ENCODE measurements at regions not wholly inside any gene's neighbourhood (a gene's known extent, or its start where the extent isn't known, plus 50 kb on each side); places are given as distances from the start of the nearest gene placed in this dataset.
"Not testable (repeated sequence)": the region's sequence is repeated elsewhere in the genome, so short reads cannot be mapped to it uniquely, and the experiment has no call there.

DNA sequence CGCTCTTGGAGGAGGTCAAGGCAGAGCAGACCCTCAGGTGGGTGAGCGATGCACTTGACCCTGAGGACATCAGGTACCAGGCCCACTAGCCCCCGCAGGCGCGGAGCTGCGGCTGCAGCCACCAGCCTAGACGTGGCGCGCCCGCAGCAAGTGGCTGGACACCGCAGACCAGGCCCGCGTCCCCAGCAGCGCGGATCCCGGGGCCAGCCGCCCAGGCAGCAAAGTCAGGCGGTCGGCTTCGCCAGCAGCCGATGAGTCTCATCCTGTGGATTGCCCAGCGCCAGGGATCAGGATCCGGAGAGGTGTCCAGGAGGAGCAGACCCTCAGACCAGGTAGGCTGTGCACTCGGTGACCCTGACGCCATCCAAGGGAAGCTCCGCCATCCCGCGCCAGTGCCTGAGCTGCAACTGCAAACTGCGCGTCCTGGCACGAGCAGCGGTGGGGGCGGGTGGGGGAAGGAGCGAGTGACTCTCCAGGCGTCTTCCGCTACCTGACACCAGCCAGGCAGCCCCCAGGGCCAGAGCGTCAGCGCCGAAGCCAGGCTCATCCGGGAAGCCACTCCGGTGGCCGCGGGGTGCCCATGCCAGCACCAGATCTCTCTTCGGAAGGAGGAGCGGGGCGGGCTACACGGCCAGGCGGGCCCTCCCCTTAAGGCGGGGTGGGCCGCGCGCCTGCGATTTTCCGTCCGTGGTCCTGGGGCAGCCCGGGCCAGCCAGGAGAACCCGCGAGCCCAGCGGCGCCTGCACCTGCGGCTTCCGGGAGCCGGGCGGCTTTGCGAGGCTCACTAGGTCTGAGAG, 92.6 kb upstream of the THOC3 start:
- not testable (repeated sequence) for DNase-seq

DNA sequence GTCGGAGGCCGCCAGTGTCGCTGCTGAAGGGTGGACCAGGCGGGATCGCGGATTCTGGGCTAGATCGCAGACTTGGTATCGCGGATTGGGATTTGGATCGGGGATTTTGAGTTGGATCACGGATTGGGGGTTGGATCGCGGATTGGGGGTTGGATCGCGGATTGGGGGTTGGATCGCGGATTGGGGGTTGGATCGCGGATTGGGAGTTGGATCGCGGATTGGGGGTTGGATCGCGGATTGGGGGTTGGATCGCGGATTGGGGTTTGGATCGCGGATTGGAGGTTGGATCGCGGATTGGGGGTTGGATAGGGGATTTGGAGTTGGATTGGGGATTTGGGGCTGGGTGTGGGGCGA, 93.1 kb upstream of the THOC3 start:
- DNase-seq: not testable (repeated sequence)

DNA sequence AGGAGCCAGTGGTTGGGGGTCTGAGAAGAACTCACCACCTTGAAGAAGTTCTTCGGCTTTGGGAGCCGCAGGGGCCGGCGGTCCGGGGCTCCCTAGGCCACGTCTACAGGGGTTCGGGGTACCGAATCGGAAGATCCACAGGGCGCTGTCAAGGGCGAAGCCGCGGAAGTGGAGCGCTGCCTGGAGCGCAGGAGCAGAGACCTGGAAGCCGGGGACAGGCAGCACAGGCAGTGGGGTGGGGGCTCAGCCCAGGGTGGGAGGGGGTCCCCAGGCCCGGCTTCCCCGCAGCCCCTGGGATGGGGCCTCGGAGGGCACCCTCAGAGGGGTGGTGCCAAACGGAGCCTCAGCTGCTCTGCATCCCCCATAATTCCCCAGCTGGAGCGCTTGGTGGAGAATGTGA, 93.5 kb upstream of the THOC3 start:
- not testable (repeated sequence) for DNase-seq

DNA sequence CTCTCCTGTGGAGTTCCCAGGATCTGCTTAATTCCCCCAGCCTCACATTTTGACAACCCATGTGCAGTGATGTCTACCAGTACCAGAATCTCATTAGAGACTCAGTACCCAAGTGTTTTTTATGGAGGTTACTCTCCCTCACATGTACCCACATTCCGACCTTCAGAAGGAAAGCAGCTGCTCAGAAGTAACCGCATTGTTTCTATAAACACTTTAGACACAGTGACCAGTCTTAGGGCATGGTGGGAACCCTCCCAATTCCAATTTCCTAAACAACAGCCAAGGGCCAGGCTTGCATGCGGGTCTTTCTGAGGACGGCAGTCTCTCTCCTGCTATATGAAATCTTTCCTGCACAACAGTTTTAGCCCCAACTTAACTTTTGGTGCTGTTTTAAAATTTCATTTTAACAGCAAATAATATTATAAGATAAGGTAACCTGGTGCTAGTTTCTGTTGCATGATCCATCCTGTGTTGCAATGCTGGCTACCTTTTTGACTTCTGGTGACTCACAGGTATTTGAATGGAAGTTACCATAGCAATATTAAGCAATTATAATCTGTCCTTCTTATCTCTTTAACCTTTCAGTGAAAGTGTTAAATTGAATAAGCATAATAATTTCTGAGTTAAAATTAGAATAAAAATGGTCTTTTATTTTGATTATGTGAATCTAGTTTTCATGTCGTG, 98.3 kb upstream of the THOC3 start:
- DNase-seq: not testable (repeated sequence)

DNA sequence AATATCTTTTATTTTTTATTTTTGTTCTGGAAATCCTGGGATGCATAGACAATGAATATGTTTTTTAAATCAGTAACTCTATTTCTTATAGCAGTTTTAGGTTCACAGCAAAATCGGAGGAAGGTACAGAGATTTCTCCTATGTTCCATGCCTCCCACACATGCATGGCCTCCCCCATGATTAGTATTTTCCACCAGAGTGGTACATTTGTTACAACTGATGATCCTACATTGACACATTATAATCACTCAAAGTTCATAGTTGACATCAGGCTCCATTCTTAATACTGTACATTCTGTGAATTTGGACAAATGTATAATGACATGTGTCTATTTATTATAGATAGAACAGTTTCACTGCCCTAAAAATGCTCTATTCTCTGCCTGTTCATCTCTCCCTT, 99.0 kb upstream of the THOC3 start:
- DNase-seq: not testable (repeated sequence)

DNA sequence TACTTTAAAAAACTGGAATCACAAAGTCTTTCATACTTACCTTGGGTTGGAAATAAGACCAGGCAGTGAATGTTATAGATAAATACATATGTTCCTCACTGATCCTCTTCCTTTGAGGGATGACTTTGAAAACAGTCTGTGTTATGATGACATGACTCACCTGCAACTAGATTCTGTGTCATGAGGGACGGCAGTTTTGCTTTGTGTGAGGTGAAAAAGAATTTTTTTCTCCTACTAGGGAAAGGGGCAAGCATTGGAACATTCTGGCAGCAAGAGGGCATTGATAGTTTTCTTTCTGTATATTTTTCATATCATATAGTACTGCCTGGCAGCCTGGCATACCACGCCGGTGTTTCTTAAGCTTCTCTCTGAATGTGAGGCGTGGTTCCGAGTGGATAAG, 99.8 kb upstream of the THOC3 start:
- not testable (repeated sequence) for DNase-seq

DNA sequence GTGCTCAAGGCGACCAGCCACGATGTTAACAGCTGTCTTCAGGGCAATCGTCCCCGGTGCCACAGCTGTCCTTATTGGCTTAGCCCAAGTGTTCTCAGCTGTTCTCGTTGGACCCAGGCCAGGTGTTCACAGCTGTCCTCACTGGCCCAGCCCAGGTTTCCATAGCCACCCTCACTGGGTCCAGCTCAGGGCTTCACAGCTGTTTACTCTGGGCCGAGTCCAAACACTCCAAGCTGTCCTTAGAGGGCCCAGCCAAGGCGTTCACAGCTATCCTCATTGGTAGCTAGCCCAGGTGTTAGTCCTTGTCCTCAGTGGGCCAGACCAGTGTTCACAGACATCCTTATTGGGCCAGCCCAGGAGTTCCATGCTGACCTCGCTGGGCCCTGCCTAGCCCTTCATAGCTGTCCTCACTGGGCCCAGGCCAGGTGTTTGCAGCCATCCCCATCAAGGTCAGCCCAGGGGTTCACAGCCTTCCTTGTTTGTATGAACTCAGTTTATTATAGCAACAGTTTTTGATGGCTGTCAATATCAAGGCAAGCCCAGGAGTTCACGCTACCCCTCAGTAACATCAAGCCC, 106.0 kb upstream of the THOC3 start:
- not testable (repeated sequence) for DNase-seq

DNA sequence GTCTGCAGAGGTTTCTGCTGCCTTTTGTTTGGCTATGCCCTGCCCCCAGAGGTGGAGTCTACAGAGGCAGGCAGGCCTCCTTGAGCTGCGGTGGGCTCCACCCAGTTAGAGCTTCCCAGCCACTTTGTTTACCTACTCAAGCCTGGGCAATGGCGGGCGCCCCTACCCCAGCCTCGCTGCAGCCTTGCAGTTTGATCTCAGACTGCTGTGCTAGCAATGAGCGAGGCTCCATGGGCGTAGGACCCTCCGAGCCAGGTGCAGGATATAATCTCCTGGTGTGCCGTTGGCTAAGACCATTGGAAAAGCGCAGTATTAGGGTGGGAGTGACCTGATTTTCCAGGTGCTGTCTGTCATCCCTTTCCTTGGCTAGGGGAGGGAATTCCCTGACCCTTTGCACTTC, 115.6 kb upstream of the THOC3 start:
- not testable (repeated sequence) for DNase-seq

DNA sequence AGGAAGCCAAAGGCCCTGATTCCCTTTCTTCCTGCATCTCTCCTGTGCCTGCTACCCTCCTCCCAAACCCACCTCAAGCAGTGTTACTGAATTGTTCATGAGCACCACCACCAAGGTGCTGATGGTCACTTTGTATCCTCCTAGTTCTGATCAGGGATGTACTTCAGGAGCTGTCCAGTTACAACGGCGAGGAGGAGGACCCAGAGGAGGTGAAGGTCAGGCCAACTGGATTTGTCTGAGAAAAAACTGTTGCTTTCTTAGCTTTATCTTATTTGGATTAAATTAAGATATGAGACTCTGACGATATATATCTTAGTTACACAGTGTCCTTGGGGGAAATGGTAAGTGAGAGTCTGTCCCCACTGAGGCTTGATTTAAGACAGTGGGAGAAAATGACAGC, 135.0 kb upstream of the THOC3 start:
- not testable (repeated sequence) for DNase-seq

DNA sequence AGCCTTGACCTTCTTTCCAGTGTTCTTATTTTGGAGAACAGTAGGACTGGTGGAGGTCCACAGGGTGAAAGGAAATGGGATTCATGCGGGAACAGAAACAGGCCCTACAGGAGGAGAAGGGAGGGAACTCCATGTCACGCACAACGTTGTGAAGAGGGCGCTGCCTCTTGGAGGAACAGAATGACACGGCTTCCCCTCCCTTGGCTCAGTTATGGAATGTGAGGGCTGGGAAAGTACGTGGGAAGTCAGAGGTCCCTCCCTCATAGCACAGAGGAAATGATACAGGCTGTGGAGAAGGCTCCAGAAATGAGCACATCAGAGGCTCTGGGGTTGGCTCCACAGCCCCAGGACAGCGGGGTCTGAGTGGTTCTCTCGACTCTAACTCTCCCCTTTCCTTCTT, 125.3 kb upstream of the SIMC1 start:
- not testable (repeated sequence) for DNase-seq

DNA sequence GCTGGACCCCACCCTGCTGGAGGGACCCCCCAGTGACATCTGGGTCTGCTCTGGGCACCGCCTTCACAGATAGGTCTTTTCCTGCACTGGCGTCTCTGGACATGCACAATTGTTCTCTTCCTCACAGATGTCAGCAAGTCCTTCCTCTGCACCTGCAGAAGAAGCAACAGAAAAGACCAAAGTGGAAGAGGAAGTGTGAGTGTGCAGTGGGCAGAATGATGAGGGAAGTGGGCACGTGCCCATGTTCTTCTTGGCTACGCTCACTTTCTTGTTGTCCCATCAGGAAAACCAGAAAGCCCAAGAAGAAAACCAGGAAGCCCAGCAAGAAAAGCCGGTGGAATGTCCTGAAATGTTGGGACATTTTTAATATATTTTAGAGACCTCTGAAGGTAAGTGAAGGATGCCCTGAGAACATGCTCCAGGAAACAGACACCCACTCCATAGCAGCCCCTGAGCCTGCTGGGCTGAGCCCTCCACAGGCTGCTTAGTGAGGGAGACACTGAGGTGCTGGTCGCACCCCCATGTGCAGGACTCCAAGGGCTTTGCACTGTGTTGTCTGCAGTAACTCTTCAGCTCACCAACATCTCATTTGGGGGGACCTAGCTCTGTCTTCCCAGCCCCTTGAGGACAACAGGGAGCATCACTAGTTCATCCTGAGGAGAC, 124.4 kb upstream of the SIMC1 start:
- not testable (repeated sequence) for DNase-seq

DNA sequence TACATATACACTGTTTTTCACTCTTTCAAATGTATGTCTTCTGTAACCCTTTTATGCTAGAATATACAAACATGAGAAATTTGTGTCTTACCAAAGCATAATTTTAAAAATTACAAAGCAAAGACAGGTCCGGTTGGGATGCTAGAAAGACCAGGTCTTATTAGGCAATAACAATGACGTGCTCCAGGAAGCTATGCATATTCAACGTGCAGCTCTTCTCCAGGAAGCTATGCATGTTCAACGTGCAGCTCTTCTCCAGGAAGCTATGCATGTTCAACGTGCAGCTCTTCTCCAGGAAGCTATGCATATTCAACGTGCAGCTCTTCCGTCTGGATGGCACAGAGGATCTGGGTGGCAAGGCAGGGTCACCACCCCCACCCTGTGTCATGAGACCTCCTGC, 123.4 kb upstream of the SIMC1 start:
- DNase-seq: not testable (repeated sequence)

DNA sequence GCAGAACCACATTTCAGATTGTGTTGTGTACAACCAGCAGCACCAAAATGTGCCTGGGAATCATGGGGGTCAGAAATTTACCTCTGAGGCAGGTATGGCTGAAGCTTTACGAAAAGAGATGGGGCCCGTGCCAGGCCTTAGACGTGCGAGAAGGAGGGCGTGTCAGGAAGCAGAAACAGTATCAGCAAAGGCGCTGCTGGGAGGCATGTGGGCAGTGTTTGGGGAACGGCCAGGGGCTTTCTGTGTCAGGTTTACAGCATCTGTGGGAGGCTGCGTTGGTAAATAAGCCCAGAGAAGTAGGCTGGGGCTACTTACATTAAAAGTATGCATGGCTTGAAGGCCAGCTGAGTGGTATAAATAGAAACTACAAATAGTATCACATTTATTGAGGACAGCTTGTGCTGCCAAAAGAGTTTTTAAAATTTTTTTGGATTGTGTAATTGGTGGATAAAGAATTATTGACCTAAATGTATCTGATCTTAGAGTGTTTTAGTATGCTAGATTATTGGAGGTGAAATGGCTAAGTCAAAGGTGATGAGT, 120.5 kb upstream of the SIMC1 start:
- DNase-seq: not testable (repeated sequence)

DNA sequence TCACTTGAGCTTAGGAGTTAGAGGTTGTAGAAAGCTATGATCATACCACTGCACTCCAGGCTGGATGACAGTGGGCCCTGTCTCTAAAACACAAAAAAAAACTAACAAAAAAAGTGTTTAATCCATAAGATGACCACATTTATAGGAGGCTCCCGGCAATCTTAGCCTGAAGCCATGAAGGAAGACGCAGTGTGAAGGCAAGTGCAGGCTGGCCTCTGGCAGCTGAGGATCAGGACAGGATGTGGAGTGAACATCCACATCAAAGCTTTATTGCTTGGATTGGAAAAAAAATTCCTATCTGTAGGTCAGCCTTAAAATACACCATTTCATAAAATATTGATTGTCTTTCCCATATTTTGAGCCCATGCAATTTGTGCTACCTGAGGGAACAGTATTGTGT, 115.9 kb upstream of the SIMC1 start:
- not testable (repeated sequence) for DNase-seq

DNA sequence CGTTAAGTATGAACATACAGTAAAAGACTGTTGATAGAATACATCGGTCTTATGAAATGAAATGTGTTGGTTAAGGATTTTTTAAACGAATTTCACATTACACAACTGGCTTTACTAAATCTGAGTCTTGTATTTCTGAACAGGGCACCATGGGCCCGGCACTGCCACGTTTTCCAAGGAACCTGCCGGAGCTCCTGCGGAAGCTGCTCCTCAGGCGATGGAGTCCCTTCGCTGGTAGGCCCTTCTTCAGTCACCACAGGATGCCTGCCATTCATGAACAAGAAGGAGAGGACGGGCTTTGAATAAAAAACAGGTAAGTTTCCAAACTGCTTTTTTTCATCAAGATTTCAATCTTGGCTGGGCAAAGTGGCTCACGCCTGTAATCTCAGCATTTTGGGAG, 114.1 kb upstream of the SIMC1 start:
- DNase-seq: not testable (repeated sequence)

DNA sequence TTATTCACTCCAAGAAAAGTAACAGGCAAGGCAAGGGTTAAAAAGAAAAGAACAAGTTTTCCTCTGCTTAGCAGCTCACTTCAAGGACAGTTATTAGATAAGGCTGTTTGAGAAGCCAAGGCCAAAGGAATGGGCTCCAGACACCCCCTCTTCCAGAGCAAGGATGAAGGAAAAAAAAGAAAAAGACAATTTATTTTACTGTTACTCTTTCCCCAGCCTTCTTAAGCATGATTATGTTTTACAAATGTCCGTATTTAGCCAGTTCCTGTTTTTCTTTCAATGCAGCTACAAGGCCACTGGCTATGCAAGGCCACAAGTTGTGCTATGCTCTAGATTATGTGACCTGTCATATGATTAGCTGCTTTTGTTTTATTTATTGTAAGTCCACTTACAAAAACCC, 106.5 kb upstream of the SIMC1 start:
- DNase-seq: no peak

DNA sequence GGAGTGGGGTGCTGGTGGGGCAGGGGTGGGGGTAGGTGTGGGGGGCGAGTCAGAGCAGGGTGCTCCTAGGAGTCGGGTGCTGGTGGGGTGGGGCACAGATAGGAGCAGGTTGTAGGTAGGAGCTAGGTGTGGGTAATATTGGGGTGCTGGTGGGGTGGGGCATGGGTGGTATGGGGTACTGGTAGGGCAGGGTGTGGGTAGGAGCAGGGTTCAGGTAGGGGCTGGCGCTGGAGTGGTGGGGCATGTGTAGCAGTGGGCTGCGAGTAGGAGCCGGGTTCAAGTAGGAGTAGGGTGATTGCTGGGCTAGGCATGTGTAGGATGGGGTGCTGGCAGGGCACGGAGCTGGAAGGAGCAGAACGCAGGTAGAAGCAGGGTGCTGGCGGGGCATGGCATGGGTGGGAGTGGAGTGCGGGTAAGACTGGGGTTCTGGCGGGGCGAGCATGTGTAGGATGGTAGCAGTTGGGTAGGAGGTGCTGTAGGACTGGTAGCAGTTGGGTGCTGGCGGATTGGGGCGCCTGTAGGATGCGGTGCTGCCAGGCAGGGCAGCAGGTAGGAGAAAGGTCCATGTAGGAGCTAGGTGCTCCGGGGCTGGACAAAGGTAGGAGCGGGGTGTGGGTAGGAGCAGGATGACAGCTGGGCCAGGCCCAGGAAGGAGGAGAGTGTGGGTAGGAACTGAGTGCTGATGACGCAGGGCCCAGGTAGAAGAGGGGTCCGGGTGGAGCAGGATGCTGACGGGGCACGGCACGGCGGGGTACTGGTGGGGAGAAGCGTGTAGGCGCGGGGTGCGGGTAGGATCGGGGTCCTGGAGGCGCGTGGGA, 105.5 kb upstream of the SIMC1 start:
- DNase-seq: peak in 1 of 58 donors; percentile 23

DNA sequence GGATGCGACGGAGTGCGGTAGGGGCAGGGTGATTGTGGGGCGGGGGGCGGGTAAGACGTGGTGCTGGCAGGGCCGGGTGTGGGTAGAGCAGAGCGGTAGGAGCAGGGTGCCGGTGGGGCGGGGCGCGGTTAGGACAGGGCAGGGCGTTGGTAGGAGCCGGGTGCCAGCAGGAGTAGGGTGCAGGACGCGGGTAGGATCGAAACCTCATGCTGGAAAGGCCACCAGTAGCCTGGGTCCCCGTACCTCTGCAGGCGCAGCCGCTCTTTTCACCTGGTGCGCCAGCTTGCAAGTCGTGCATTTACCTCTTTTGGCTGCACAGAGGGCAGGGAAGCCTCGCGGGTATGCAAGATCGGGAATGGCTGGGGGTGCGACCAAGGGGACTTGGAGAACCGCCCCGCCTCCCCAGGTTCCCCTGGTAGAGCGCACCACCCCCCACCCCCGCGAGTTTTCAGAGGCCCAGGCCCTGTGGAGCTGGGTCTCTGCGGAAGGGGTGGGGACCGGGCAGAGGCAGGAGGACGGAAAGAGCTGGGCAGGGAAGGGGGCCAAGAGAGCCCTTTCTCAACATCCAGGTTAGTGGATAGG, 104.8 kb upstream of the SIMC1 start:
- DNase-seq: peak in 1 of 58 donors; percentile 23

DNA sequence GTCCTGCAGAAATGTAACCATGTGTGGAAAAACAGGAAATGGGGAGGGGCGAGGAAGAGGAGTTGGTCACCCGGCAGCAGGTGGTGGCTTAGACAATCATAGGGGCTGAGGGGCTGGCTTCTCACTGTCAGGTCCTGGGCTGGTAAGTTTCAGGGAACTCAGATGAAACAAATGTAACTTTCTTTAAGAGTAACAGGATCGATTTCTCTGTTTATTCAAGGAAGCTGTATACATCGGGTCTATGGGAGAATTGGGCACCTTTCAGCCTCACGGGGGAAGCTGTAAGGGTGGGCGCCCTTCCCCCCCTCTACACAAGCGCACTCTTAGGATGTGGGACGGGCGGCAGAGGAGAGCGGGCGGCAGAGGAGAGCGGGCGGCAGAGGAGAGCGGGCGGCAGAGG, 104.3 kb upstream of the SIMC1 start:
- DNase-seq: no peak

DNA sequence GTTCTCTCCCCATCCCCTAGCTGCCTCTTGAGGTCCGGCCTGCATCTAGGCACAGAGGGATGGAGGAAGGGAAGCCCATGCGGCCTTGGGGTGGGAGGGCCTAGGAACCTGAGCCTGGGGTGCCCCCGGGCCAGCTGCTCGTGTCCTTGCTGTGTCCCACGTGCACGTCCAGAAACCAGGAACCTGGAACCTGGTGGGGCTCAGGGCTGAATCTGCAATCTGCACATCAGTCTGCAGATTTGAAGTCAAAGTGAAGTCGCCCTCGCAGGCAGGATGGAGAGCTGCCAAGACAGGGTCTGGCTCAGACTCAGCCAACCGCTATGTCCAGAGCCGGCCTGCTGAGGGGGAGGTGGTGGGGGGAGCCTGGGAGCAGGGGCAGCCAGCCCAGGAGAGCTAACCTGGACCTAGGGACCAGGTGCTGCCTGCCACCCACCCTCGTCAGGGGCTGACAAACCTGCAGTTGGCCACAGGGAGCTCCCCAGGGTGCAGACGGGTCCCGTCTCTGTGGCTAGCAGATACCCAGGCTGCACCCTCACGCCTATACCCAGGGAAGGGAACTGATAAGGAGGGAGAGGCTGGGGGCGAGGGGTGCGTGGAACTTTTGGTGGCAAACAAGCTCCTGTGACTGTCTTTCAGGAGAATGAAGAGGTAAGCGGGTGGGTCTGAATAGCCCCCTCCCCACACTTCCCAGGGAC, 103.5 kb upstream of the SIMC1 start:
- DNase-seq: no peak
